ENCODE measurements at regions not wholly inside any gene's neighbourhood (a gene's known extent, or its start where the extent isn't known, plus 50 kb on each side); places are given as distances from the start of the nearest gene placed in this dataset.

DNA sequence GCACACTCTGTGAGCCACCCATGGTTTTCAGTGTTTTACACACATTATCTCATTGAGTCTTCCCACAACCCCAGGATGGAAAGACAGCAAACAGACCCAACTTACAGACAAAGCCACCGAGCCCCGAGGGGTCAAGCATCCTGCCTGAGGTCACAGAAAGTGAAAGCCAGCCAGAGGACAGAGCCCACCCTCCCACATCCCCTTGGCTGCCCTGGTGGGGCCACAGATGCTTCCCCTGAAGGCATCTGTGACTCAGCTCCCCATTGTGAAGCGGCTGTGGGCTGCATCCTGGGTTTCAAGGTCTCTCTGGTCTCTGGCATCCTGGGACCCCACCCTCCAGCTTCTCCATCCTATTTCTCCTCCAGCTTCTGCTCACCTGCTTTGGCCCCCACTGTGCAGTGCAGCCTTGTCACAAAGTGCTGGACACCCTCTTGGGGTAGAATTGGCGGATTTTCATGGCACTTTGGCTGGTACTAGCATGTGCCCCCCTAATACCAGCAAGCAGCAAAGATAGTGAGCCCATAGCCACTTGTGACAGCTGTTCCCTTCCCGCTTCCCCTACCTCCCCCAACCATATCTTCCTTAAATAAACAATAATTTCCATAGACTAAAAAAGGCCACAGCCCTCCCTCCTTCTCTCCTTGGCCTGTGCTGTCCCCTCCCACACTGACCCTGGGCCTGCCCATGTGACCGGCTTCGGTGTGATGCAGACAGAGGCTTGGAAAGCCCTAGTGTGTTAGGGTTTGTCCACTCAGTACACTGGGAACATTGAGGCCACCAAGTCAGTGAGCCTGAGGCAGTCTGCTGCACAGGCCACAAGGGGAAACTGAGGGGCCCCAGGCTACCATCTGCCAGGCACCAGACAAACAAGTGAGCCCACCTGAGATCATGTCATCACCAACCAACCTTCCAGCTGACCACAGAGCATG lies 53.9 kb upstream of the SHISAL1 start:
- no peaks in the 10 kb centered on the region for H3K79me2 ChIP-seq (ENCODE audit: control insufficient read depth, insufficient read depth, low read length)
- ChIA-PET RAD21 (ENCODE audit: unreplicated experiment) (no interaction called here), SMC1A (ENCODE audit: uncharacterized antibody, unreplicated experiment) (no interaction called here), CTCF (no interaction called here), POLR2A (no interaction called here)
- 29% methylated on average over 7 of the region's 7 CpGs for WGBS (ENCODE audit: insufficient coverage, insufficient replicate concordance, low lambda C conversion rate, missing lambda C conversion rate)
- no peak overlapping the region for H3K9ac ChIP-seq (ENCODE audit: control insufficient read depth, insufficient read depth, low read length)
- no peaks in the 10 kb centered on the region for H3K36me3 ChIP-seq (ENCODE audit: control insufficient read depth in 2 of 2, insufficient read depth in 2 of 2, low read length in 1 of 2)
- no peak overlapping the region for H3K27ac ChIP-seq (ENCODE audit: control insufficient read depth, insufficient read depth)
- FAIRE-seq, result no peak
- H3K9me3 ChIP-seq (replicated peaks; ENCODE audit: control insufficient read depth, insufficient read depth, low read length), result no peaks in the 10 kb centered on the region; the same call in 2 of the 3 replicates
- BruUV-seq (replicated peaks), result no TSS peak
- intact Hi-C loops (cut with micrococcal nuclease; ENCODE audit: unreplicated experiment) (no loop called here), in situ Hi-C loops (cut with MboI) (loop anchor here (25.0 kb wide), 1 partner anchor 521 kb away; no protein-coding TSS in a partner anchor)
- no peak for TF ChIP-seq POLR2A (IDR thresholded peaks at IDR 0.05; ENCODE audit: low read depth, low read length)
- TF ChIP-seq HSF1 (IDR thresholded peaks at IDR 0.05; ENCODE audit: low read depth, low read length), result no peak
- no peak for TF ChIP-seq HCFC1 (IDR thresholded peaks at IDR 0.05; ENCODE audit: low read length)
- no peak for TF ChIP-seq CHD4 (IDR thresholded peaks at IDR 0.05)
- TF ChIP-seq ZNF687 (IDR thresholded peaks at IDR 0.05), result no peak
- TF ChIP-seq ZNF592 (IDR thresholded peaks at IDR 0.05), result no peak
- no peak for DNase-seq (ENCODE audit: low read depth, low spot score)
- peaks cover 2 to 3% of the 10 kb centered on the region in 2 experiments; a peak in 3 of 4 replicates for H3K27me3 ChIP-seq (replicated peaks in 1 of 2; ENCODE audit: control insufficient read depth in 2 of 2, insufficient read depth in 2 of 2, low read length in 1 of 2)
- ATAC-seq, result no peak
- no peaks in the 10 kb centered on the region for H4K20me1 ChIP-seq (ENCODE audit: control insufficient read depth, insufficient read depth)
- H3K4me1 ChIP-seq (ENCODE audit: control insufficient read depth, insufficient read depth, low read length), result no peaks in the 10 kb centered on the region
- no peak overlapping the region for H2AFZ ChIP-seq (ENCODE audit: control insufficient read depth, low read depth, low read length)
- no peak overlapping the region for H3K4me3 ChIP-seq
- H3K4me2 ChIP-seq (ENCODE audit: control insufficient read depth, insufficient read depth), result no peak overlapping the region

Measured in GM12878 (cell line).